Lower leg skin (tissue), 3 donors: ENCODE measurements at regions not wholly inside any gene's neighbourhood (a gene's known extent, or its start where the extent isn't known, plus 50 kb on each side); places are given as distances from the start of the nearest gene placed in this dataset.

Experiments
- CTCF ChIP-seq, 3 donors: fragments of 450-650 bp; IDR thresholded peaks; one replicate each; pipeline ENCODE4 v1.5.1; 2016; ENCODE audit warnings: antibody characterized with exemption in 3 of 3, mild to moderate bottlenecking in 3 of 3, moderate library complexity in 2 of 3
- POLR2A ChIP-seq, 2 donors: fragments of 450-650 bp; IDR thresholded peaks; one replicate each; pipeline ENCODE4 v1.6.1; 2016 to 2017; ENCODE audit warnings: antibody characterized with exemption in 2 of 2, mild to moderate bottlenecking in 1 of 2, moderate library complexity in 1 of 2

- no peak for TF ChIP-seq POLR2A (IDR thresholded peaks at IDR 0.05)
- TF ChIP-seq CTCF (IDR thresholded peaks at IDR 0.05), result no peak
Measured at GRCh38 chr10:125325326-125325725, 165.0 kb upstream of the CTBP2 start.
